ENCODE measurements at regions not wholly inside any gene's neighbourhood (a gene's known extent, or its start where the extent isn't known, plus 50 kb on each side); places are given as distances from the start of the nearest gene placed in this dataset.

DNA sequence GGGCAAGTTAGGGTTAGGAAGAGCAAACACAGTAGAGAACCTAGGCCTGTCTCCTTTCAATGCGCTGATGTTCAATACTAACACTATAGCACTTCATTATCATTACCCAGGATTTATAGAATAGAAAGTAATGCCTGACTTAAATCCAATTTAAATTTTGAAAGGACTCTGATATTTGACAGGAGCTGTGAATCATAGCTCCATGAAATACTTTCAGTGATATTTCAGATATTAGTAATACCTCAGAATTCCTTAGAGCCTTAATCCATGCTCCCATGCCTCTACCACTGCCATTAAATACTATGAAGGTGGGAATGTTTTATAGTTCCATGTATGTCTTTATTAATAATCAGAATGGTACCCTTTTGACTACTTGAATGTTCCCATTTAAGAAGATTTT is 530.2 kb downstream of the BCKDHB start:
- Histone ChIP-seq H3K36me3 (ENCODE audit: control insufficient read depth, insufficient read depth, low read length) (no peaks in the 10 kb centered on the region), H3K4me1 (ENCODE audit: control insufficient read depth, insufficient read depth, low read length) (no peaks in the 10 kb centered on the region), H3K9me3 (ENCODE audit: control insufficient read depth, low read length) (no peaks in the 10 kb centered on the region), H3K27me3 (ENCODE audit: control insufficient read depth, insufficient read depth, low read length, poor library complexity, severe bottlenecking) (no peaks in the 10 kb centered on the region), H3K27ac (ENCODE audit: insufficient read depth, low read depth, low read length, poor library complexity, severe bottlenecking) (no peak overlapping the region), H3K4me3 (ENCODE audit: insufficient read depth, low read depth, low read length) (no peak overlapping the region)
- 60 to 100% methylated on average over 1 of the region's 1 CpG for WGBS, 2 experiments

DNA sequence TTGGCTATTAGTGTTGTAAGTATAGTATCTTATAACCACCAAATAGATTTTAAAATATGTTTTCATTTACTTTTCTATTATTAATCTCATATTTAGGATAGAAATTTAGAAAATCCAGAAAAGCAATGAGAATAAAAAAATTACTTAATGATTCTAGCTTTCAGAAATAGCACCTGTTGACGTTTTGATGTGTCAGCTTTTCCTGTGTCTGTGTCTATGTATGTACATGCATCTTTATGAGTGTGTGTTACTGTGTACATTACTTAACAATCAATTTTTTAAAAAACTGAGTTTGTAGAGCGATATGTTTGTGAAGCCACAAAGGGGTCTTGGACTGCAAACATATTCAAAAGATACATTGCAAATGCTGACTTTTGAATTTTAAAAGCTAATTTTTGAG is 526.9 kb downstream of the BCKDHB start:
- 86 to 100% methylated on average over 1 to 2 of the region's 2 CpGs for WGBS, 2 experiments
- Histone ChIP-seq H3K27ac (ENCODE audit: insufficient read depth, low read depth, low read length, poor library complexity, severe bottlenecking) (no peak overlapping the region), H3K4me3 (ENCODE audit: insufficient read depth, low read depth, low read length) (no peak overlapping the region), H3K27me3 (ENCODE audit: control insufficient read depth, insufficient read depth, low read length, poor library complexity, severe bottlenecking) (no peaks in the 10 kb centered on the region), H3K4me1 (ENCODE audit: control insufficient read depth, insufficient read depth, low read length) (no peaks in the 10 kb centered on the region), H3K9me3 (ENCODE audit: control insufficient read depth, low read length) (no peaks in the 10 kb centered on the region), H3K36me3 (ENCODE audit: control insufficient read depth, insufficient read depth, low read length) (no peaks in the 10 kb centered on the region)

- Histone ChIP-seq H3K27me3 (ENCODE audit: control insufficient read depth, insufficient read depth, low read length, poor library complexity, severe bottlenecking) (no peaks in the 10 kb centered on the region), H3K4me3 (ENCODE audit: insufficient read depth, low read depth, low read length) (no peak overlapping the region), H3K27ac (ENCODE audit: insufficient read depth, low read depth, low read length, poor library complexity, severe bottlenecking) (no peak overlapping the region), H3K4me1 (ENCODE audit: control insufficient read depth, insufficient read depth, low read length) (no peaks in the 10 kb centered on the region), H3K9me3 (ENCODE audit: control insufficient read depth, low read length) (no peaks in the 10 kb centered on the region), H3K36me3 (ENCODE audit: control insufficient read depth, insufficient read depth, low read length) (no peaks in the 10 kb centered on the region)
- WGBS, 2 experiments, result no CpG with 5 or more reads among the region's 1 CpG
Measured at GRCh38 chr6:80625405-80625804, 518.9 kb downstream of the BCKDHB start.

GRCh38 chr6:80623066-80623815 is 516.8 kb downstream of the BCKDHB start:
- no peaks in the 10 kb centered on the region for H3K36me3 ChIP-seq (ENCODE audit: control insufficient read depth, insufficient read depth, low read length)
- H3K9me3 ChIP-seq (ENCODE audit: control insufficient read depth, low read length), result no peaks in the 10 kb centered on the region
- H3K27ac ChIP-seq (ENCODE audit: insufficient read depth, low read depth, low read length, poor library complexity, severe bottlenecking), result no peak overlapping the region
- H3K27me3 ChIP-seq (ENCODE audit: control insufficient read depth, insufficient read depth, low read length, poor library complexity, severe bottlenecking), result no peaks in the 10 kb centered on the region
- no peak overlapping the region for H3K4me3 ChIP-seq (ENCODE audit: insufficient read depth, low read depth, low read length)
- no peaks in the 10 kb centered on the region for H3K4me1 ChIP-seq (ENCODE audit: control insufficient read depth, insufficient read depth, low read length)

- WGBS, 2 experiments, result 94 to 100% methylated on average over 1 of the region's 1 CpG
- Histone ChIP-seq H3K4me1 (ENCODE audit: control insufficient read depth, insufficient read depth, low read length) (no peaks in the 10 kb centered on the region), H3K27me3 (ENCODE audit: control insufficient read depth, insufficient read depth, low read length, poor library complexity, severe bottlenecking) (no peaks in the 10 kb centered on the region), H3K4me3 (ENCODE audit: insufficient read depth, low read depth, low read length) (no peak overlapping the region), H3K27ac (ENCODE audit: insufficient read depth, low read depth, low read length, poor library complexity, severe bottlenecking) (no peak overlapping the region), H3K36me3 (ENCODE audit: control insufficient read depth, insufficient read depth, low read length) (no peaks in the 10 kb centered on the region), H3K9me3 (ENCODE audit: control insufficient read depth, low read length) (no peaks in the 10 kb centered on the region)
Measured at GRCh38 chr6:80622641-80623040, 516.2 kb downstream of the BCKDHB start.

- H3K27me3 ChIP-seq (ENCODE audit: control insufficient read depth, insufficient read depth, low read length, poor library complexity, severe bottlenecking), result no peaks in the 10 kb centered on the region
- H3K27ac ChIP-seq (ENCODE audit: insufficient read depth, low read depth, low read length, poor library complexity, severe bottlenecking), result no peak overlapping the region
- no peak overlapping the region for H3K4me3 ChIP-seq (ENCODE audit: insufficient read depth, low read depth, low read length)
- WGBS, 2 experiments, result 95 to 100% methylated on average over 3 to 4 of the region's 4 CpGs
- H3K9me3 ChIP-seq (ENCODE audit: control insufficient read depth, low read length), result no peaks in the 10 kb centered on the region
- no peaks in the 10 kb centered on the region for H3K36me3 ChIP-seq (ENCODE audit: control insufficient read depth, insufficient read depth, low read length)
- no peaks in the 10 kb centered on the region for H3K4me1 ChIP-seq (ENCODE audit: control insufficient read depth, insufficient read depth, low read length)
Measured at GRCh38 chr6:80618953-80619352, 512.5 kb downstream of the BCKDHB start.

DNA sequence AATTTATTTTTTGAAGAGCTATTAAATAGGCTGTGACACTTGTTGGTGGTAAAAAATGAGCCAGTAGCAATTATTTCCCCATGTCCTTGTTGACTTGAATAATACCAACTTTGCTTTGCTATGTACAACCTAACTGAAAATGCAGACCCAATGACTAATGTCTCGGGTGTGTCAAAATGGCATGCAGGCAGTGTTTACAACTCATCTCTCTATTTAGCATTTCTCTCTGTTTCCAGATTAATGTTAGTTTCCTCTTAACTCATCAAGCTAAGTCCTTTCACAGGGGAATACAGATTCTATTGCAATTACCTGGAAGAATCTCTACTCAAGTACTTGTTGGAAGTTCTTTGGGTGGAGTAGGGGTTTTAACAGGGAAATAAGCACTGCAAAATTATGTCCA is 504.4 kb downstream of the BCKDHB start:
- Histone ChIP-seq H3K9me3 (ENCODE audit: control insufficient read depth, low read length) (no peaks in the 10 kb centered on the region), H3K4me1 (ENCODE audit: control insufficient read depth, insufficient read depth, low read length) (no peaks in the 10 kb centered on the region), H3K27me3 (ENCODE audit: control insufficient read depth, insufficient read depth, low read length, poor library complexity, severe bottlenecking) (no peaks in the 10 kb centered on the region), H3K36me3 (ENCODE audit: control insufficient read depth, insufficient read depth, low read length) (no peaks in the 10 kb centered on the region), H3K27ac (ENCODE audit: insufficient read depth, low read depth, low read length, poor library complexity, severe bottlenecking) (no peak overlapping the region), H3K4me3 (ENCODE audit: insufficient read depth, low read depth, low read length) (no peak overlapping the region)
- 92 to 96% methylated on average over 1 of the region's 1 CpG for WGBS, 2 experiments

DNA sequence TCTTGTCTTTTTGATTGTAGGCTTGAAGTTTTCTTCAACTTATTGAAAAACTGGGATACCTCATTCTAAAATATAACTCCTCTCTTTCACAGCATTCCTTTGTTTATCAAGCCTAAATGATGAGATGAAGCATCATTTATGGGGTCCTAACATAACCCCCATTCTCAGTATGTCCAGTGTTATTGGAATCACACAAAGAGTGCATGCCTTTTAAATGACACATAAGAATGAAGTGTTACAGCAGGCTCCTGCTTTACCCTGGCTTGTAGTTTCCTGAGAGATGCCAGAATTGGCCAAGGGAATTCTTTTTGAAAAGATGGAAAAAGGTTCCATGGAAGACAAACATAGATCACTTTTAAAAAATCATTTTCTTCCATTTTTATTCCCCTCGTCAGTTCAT is 502.4 kb downstream of the BCKDHB start:
- Histone ChIP-seq H3K4me1 (ENCODE audit: control insufficient read depth, insufficient read depth, low read length) (no peaks in the 10 kb centered on the region), H3K27ac (ENCODE audit: insufficient read depth, low read depth, low read length, poor library complexity, severe bottlenecking) (no peak overlapping the region), H3K4me3 (ENCODE audit: insufficient read depth, low read depth, low read length) (no peak overlapping the region), H3K36me3 (ENCODE audit: control insufficient read depth, insufficient read depth, low read length) (no peaks in the 10 kb centered on the region), H3K27me3 (ENCODE audit: control insufficient read depth, insufficient read depth, low read length, poor library complexity, severe bottlenecking) (no peaks in the 10 kb centered on the region), H3K9me3 (ENCODE audit: control insufficient read depth, low read length) (no peaks in the 10 kb centered on the region)
- WGBS, 2 experiments, result no CpG with 5 or more reads among the region's 1 CpG

DNA sequence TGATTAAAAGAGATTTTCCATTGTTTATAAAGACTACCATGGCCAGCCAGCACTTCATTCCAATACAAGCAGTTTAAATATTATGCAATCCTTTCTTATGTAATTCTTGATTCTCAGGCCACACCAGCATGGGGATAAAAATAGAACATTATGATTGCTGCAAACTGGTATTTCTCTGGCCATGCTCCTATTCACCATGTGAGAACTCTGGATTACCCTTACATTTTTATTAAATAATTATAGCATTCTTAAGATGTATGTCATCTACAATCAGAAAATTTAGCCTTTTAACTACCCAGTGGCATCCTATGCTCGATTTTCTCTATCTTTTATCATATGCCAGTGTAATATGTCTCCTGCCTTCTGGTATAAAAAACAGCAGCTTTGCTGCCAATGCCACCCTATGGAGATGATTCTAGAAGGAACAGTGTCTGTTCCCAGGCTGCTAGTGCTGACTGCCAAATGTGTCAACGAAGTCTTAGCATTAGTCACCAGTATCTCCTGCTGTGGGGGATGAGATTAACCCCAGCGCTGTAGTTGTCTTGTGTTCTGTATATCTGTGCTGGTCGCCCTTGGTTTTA is 501.4 kb downstream of the BCKDHB start:
- H3K36me3 ChIP-seq (ENCODE audit: control insufficient read depth, insufficient read depth, low read length), result no peaks in the 10 kb centered on the region
- H3K4me1 ChIP-seq (ENCODE audit: control insufficient read depth, insufficient read depth, low read length), result no peaks in the 10 kb centered on the region
- no peak overlapping the region for H3K4me3 ChIP-seq (ENCODE audit: insufficient read depth, low read depth, low read length)
- H3K9me3 ChIP-seq (ENCODE audit: control insufficient read depth, low read length), result no peaks in the 10 kb centered on the region
- WGBS, 2 experiments, result 57 to 63% methylated on average over 4 of the region's 4 CpGs
- no peaks in the 10 kb centered on the region for H3K27me3 ChIP-seq (ENCODE audit: control insufficient read depth, insufficient read depth, low read length, poor library complexity, severe bottlenecking)
- H3K27ac ChIP-seq (ENCODE audit: insufficient read depth, low read depth, low read length, poor library complexity, severe bottlenecking), result no peak overlapping the region

DNA sequence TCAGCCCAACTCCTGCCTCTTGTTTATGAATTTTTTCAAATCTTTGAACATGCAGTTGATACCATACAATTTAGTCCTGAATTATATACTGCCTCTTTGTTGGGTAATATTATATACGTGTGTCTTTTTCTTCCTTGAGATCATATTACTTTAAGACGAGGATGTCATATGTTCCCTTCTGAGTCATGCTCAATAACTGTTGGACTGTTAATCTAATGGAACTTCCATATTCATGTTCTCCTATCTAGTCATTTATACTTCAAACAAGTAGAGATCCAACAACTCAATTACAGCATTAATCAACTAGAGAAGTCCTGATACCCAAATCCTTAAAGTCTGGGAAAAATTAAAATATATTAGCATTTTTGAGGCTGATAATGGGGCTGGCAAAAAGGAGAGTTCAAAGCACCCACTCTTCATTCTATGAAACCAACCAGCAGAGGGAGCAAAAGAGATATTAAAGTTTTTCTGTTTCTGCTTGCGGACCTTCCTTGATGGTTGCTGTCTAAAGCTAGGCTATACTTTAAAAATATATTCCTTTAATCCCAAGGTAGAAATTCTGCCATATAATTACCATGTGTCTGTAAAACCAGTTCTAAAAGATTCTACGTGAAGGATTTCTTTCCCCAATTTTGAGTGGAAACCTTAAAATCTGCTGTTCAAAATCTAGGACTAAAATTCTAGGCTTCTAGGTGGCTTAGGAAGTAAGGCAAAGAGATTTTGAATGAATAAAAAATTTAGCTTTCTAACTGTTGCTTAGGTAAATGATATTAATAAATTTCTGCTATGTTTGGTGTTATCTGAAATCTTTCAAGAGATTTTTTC is 498.9 kb downstream of the BCKDHB start:
- Histone ChIP-seq H3K27me3 (ENCODE audit: control insufficient read depth, insufficient read depth, low read length, poor library complexity, severe bottlenecking) (no peaks in the 10 kb centered on the region), H3K27ac (ENCODE audit: insufficient read depth, low read depth, low read length, poor library complexity, severe bottlenecking) (no peak overlapping the region), H3K36me3 (ENCODE audit: control insufficient read depth, insufficient read depth, low read length) (no peaks in the 10 kb centered on the region), H3K9me3 (ENCODE audit: control insufficient read depth, low read length) (no peaks in the 10 kb centered on the region), H3K4me3 (ENCODE audit: insufficient read depth, low read depth, low read length) (no peak overlapping the region), H3K4me1 (ENCODE audit: control insufficient read depth, insufficient read depth, low read length) (no peaks in the 10 kb centered on the region)
- WGBS, 2 experiments, result 28 to 42% methylated on average over 3 to 4 of the region's 4 CpGs
